ENCODE measurements at regions not wholly inside any gene's neighbourhood (a gene's known extent, or its start where the extent isn't known, plus 50 kb on each side); places are given as distances from the start of the nearest gene placed in this dataset.

GRCh38 chrX:20663336-20663735, 396.6 kb upstream of the RPS6KA3 start:
- Histone ChIP-seq H3K4me1 (no peaks in the 10 kb centered on the region), H3K27ac (no peak overlapping the region), H3K4me3 (no peak overlapping the region), H3K36me3 (no peaks in the 10 kb centered on the region), H3K9me3 (no peaks in the 10 kb centered on the region), H3K27me3 (no peaks in the 10 kb centered on the region)
- TF ChIP-seq CTCF (IDR thresholded peaks at IDR 0.05), result no peak
- no peak for DNase-seq (ENCODE audit: low spot score in 2 of 2)
- intact Hi-C loops (cut with DNase I), result no loop called here

- H3K27me3 ChIP-seq, result no peaks in the 10 kb centered on the region
- H3K9me3 ChIP-seq, result no peaks in the 10 kb centered on the region
- H3K4me1 ChIP-seq, result no peaks in the 10 kb centered on the region
- intact Hi-C loops (cut with DNase I), result no loop called here
- DNase-seq (ENCODE audit: low spot score in 2 of 2), result no peak
- no peak overlapping the region for H3K4me3 ChIP-seq
- H3K27ac ChIP-seq, result no peak overlapping the region
- no peak for TF ChIP-seq CTCF (IDR thresholded peaks at IDR 0.05)
- no peaks in the 10 kb centered on the region for H3K36me3 ChIP-seq
Measured at GRCh38 chrX:20656721-20657120, 390.0 kb upstream of the RPS6KA3 start.

- TF ChIP-seq CTCF (IDR thresholded peaks at IDR 0.05), result no peak
- no peaks in the 10 kb centered on the region for H3K27me3 ChIP-seq
- DNase-seq (ENCODE audit: low spot score in 2 of 2), result no peak
- no peak overlapping the region for H3K27ac ChIP-seq
- no peak overlapping the region for H3K4me3 ChIP-seq
- H3K9me3 ChIP-seq, result no peaks in the 10 kb centered on the region
- H3K36me3 ChIP-seq, result no peaks in the 10 kb centered on the region
- H3K4me1 ChIP-seq, result no peaks in the 10 kb centered on the region
- intact Hi-C loops (cut with DNase I), result no loop called here
Measured at GRCh38 chrX:20654596-20655106, 387.9 kb upstream of the RPS6KA3 start.

- Histone ChIP-seq H3K9me3 (no peaks in the 10 kb centered on the region), H3K4me1 (no peaks in the 10 kb centered on the region), H3K27me3 (no peaks in the 10 kb centered on the region), H3K27ac (no peak overlapping the region), H3K36me3 (no peaks in the 10 kb centered on the region), H3K4me3 (no peak overlapping the region)
- no peak for TF ChIP-seq CTCF (IDR thresholded peaks at IDR 0.05)
- intact Hi-C loops (cut with DNase I), result no loop called here
- no peak for DNase-seq (ENCODE audit: low spot score in 2 of 2)
Measured at GRCh38 chrX:20653070-20653469, 386.4 kb upstream of the RPS6KA3 start.

- no peaks in the 10 kb centered on the region for H3K9me3 ChIP-seq
- H3K36me3 ChIP-seq, result no peaks in the 10 kb centered on the region
- no peaks in the 10 kb centered on the region for H3K27me3 ChIP-seq
- DNase-seq (ENCODE audit: low spot score in 2 of 2), result no peak
- H3K27ac ChIP-seq, result no peak overlapping the region
- H3K4me1 ChIP-seq, result no peaks in the 10 kb centered on the region
- intact Hi-C loops (cut with DNase I), result no loop called here
- no peak for TF ChIP-seq CTCF (IDR thresholded peaks at IDR 0.05)
- H3K4me3 ChIP-seq, result no peak overlapping the region
Measured at GRCh38 chrX:20641954-20642353, 375.2 kb upstream of the RPS6KA3 start.

GRCh38 chrX:20639115-20639514, 372.4 kb upstream of the RPS6KA3 start:
- Histone ChIP-seq H3K4me1 (no peaks in the 10 kb centered on the region), H3K9me3 (no peaks in the 10 kb centered on the region), H3K27me3 (no peaks in the 10 kb centered on the region), H3K4me3 (no peak overlapping the region), H3K36me3 (no peaks in the 10 kb centered on the region), H3K27ac (no peak overlapping the region)
- DNase-seq (ENCODE audit: low spot score in 2 of 2), result no peak
- no peak for TF ChIP-seq CTCF (IDR thresholded peaks at IDR 0.05)
- intact Hi-C loops (cut with DNase I), result no loop called here
